ENCODE measurements at regions not wholly inside any gene's neighbourhood (a gene's known extent, or its start where the extent isn't known, plus 50 kb on each side); places are given as distances from the start of the nearest gene placed in this dataset.

GRCh38 chr1:56382929-56383328, 196.4 kb downstream of the PLPP3 start:
- Histone ChIP-seq H3K27ac (no peak overlapping the region), H3K27me3 (replicated peaks) (no peaks in the 10 kb centered on the region), H3K4me3 (ENCODE audit: low read depth, low read length) (no peak overlapping the region), H3K36me3 (replicated peaks) (no peaks in the 10 kb centered on the region)
- in situ Hi-C loops (cut with HindIII; ENCODE audit: low pct_ligation_motif_present, low sequenced_read_pairs): no loop called here
- TF ChIP-seq CTCF (IDR thresholded peaks at IDR 0.05; ENCODE audit: low read depth, low read length, missing control alignments): no peak
- DNase-seq: no peak

- TF ChIP-seq CTCF (IDR thresholded peaks at IDR 0.05; ENCODE audit: low read depth, low read length, missing control alignments): no peak
- Histone ChIP-seq H3K27ac (no peak overlapping the region), H3K27me3 (replicated peaks) (no peaks in the 10 kb centered on the region), H3K36me3 (replicated peaks) (no peaks in the 10 kb centered on the region), H3K4me3 (ENCODE audit: low read depth, low read length) (no peak overlapping the region)
- DNase-seq: no peak
- in situ Hi-C loops (cut with HindIII; ENCODE audit: low pct_ligation_motif_present, low sequenced_read_pairs): no loop called here
These were observed 198.8 kb downstream of the PLPP3 start for GRCh38 chr1:56380531-56380930.

DNA sequence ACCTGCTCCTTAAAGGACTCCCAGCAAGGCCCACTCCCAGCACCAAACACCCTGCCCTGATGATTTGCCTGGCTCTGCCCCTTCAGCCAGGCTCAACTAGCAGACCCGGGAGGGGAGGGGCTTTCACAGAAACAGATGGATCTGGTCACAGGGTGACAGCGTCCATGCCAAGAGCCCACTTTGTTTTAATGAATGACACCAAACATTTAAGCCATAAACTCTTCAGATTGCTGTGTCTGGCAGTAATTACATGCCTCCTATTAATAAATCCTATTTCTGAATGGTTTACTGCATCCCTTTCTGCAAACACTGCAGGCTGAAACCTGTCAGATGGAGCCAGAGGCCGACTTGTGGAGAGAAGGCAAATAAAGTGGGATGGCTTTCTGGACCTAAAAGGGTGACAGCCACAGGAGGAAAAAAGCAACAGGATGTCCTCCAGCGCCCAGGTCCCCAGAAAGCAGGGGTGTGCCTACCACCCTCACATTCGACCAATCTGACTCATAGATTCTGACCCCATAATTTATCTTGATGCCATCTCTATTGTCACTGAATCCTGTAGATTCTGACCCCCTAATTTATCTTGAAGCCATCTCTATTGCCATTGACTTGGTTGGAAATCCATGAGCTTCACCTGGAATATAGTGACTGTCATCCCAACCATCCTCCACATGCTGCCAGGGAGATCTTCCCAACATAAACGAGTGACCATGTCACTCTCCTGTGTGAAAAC, 200.9 kb downstream of the PLPP3 start:
- in situ Hi-C loops (cut with HindIII; ENCODE audit: low pct_ligation_motif_present, low sequenced_read_pairs): no loop called here
- Histone ChIP-seq H3K36me3 (replicated peaks) (no peaks in the 10 kb centered on the region), H3K4me3 (ENCODE audit: low read depth, low read length) (no peak overlapping the region), H3K27me3 (replicated peaks) (no peaks in the 10 kb centered on the region), H3K27ac (no peak overlapping the region)
- DNase-seq: no peak
- no peak for TF ChIP-seq CTCF (IDR thresholded peaks at IDR 0.05; ENCODE audit: low read depth, low read length, missing control alignments)

- H3K27ac ChIP-seq: no peak overlapping the region
- no peaks in the 10 kb centered on the region for H3K27me3 ChIP-seq (replicated peaks)
- no peaks in the 10 kb centered on the region for H3K36me3 ChIP-seq (replicated peaks)
- DNase-seq: no peak
- in situ Hi-C loops (cut with HindIII; ENCODE audit: low pct_ligation_motif_present, low sequenced_read_pairs): no loop called here
- no peak overlapping the region for H3K4me3 ChIP-seq (ENCODE audit: low read depth, low read length)
- TF ChIP-seq CTCF (IDR thresholded peaks at IDR 0.05; ENCODE audit: low read depth, low read length, missing control alignments): no peak
These were observed 201.9 kb downstream of the PLPP3 start for GRCh38 chr1:56377431-56377830.

- in situ Hi-C loops (cut with HindIII; ENCODE audit: low pct_ligation_motif_present, low sequenced_read_pairs): no loop called here
- DNase-seq: no peak
- Histone ChIP-seq H3K4me3 (ENCODE audit: low read depth, low read length) (no peak overlapping the region), H3K36me3 (replicated peaks) (no peaks in the 10 kb centered on the region), H3K27ac (no peak overlapping the region), H3K27me3 (replicated peaks) (no peaks in the 10 kb centered on the region)
- TF ChIP-seq CTCF (IDR thresholded peaks at IDR 0.05; ENCODE audit: low read depth, low read length, missing control alignments): no peak
These were observed 203.0 kb downstream of the PLPP3 start for GRCh38 chr1:56376188-56376984.
